ENCODE measurements at regions not wholly inside any gene's neighbourhood (a gene's known extent, or its start where the extent isn't known, plus 50 kb on each side); places are given as distances from the start of the nearest gene placed in this dataset.

- H3K27ac ChIP-seq (ENCODE audit: low read depth, low read length), result no peak overlapping the region
- H4K8ac ChIP-seq (ENCODE audit: extremely low read depth, insufficient read depth, low read length), result no peak overlapping the region
- H3K4me2 ChIP-seq (ENCODE audit: insufficient read depth in 1 of 2, low read depth in 2 of 2, low read length in 2 of 2), result no peak overlapping the region
- no peak overlapping the region for H2BK15ac ChIP-seq (ENCODE audit: low read length)
- H3K36me3 ChIP-seq (ENCODE audit: control insufficient read depth in 2 of 4, insufficient read depth in 4 of 4, low read length in 3 of 4), result no peaks in the 10 kb centered on the region
- H3K79me2 ChIP-seq (ENCODE audit: control insufficient read depth in 1 of 2, insufficient read depth in 2 of 2, low read length in 2 of 2), result no peaks in the 10 kb centered on the region
- no peak overlapping the region for H3K23ac ChIP-seq (ENCODE audit: insufficient read length)
- ChIA-PET CTCF (ENCODE audit: partially characterized antibody) (interaction anchor here (1.3 to 1.5 kb wide), 2 partner anchors 10 to 38 kb away, joined by 3 to 4 read pairs; no protein-coding TSS in a partner anchor), POLR2A (ENCODE audit: partially characterized antibody) (no interaction called here)
- H2BK20ac ChIP-seq (ENCODE audit: low read length), result no peak overlapping the region
- H2AFZ ChIP-seq (ENCODE audit: low read length), result no peak overlapping the region
- H3K27me3 ChIP-seq (replicated peaks in 1 of 4; ENCODE audit: control insufficient read depth in 3 of 4, extremely low read depth in 1 of 4, insufficient read depth in 3 of 4, low read length in 3 of 4), result 0 out of 7 replicates have a peak, but pooled peaks cover 0 to 2% (median 0%) of the 10 kb centered on the region in 4 experiments
- H3K4me1 ChIP-seq (replicated peaks in 1 of 4; ENCODE audit: control insufficient read depth in 3 of 4, insufficient read depth in 4 of 4, low read length in 3 of 4), result no peaks in the 10 kb centered on the region
- H3K18ac ChIP-seq (ENCODE audit: extremely low read depth, low read length), result no peak overlapping the region
- H4K20me1 ChIP-seq (replicated peaks in 1 of 2; ENCODE audit: control insufficient read depth in 1 of 2, insufficient read depth in 2 of 2, low read length in 2 of 2), result no peaks in the 10 kb centered on the region
- no peak overlapping the region for H3K4me3 ChIP-seq (ENCODE audit: extremely low read depth in 1 of 4, insufficient read depth in 2 of 4, low read depth in 3 of 4, low read length in 4 of 4)
- no peak overlapping the region for H3K14ac ChIP-seq (ENCODE audit: insufficient read length)
- H2BK12ac ChIP-seq (ENCODE audit: low read depth, low read length), result no peak overlapping the region
- no peak overlapping the region for H2BK5ac ChIP-seq (ENCODE audit: low read depth, low read length)
- DNase-seq (ENCODE audit: low read depth in 1 of 2, low spot score in 2 of 2), result no peak
- H3K9ac ChIP-seq (replicated peaks in 1 of 4; ENCODE audit: extremely low read depth in 1 of 4, low read depth in 3 of 4, low read length in 3 of 4), result no peak overlapping the region
- no peak overlapping the region for H3K56ac ChIP-seq (replicated peaks; ENCODE audit: insufficient read length, low read depth, low read length)
- H4K91ac ChIP-seq (replicated peaks; ENCODE audit: insufficient read length, low read length), result no peak overlapping the region
- no peak overlapping the region for H4K5ac ChIP-seq (ENCODE audit: insufficient read length, low read depth, low read length)
- H3K4ac ChIP-seq (replicated peaks; ENCODE audit: insufficient read length, low read depth, low read length), result no peak overlapping the region
- no peak overlapping the region for H2BK120ac ChIP-seq (replicated peaks; ENCODE audit: low read depth, low read length)
- H3K79me1 ChIP-seq (ENCODE audit: low read depth, low read length), result no peaks in the 10 kb centered on the region; the same call in 1 of the 2 replicates
- FAIRE-seq, result no peak
- H3K9me3 ChIP-seq (ENCODE audit: insufficient read depth in 2 of 2, low read depth in 1 of 2, low read length in 1 of 2), result no peaks in the 10 kb centered on the region
- WGBS, 2 experiments (ENCODE audit: extremely low coverage in 1 of 2, insufficient coverage in 1 of 2, insufficient read length in 1 of 2, insufficient replicate concordance in 2 of 2, low coverage in 1 of 2, low lambda C conversion rate in 2 of 2, missing lambda C conversion rate in 1 of 2), result 92% methylated on average over 7 of the region's 7 CpGs; no CpG with 5 or more reads in 1 of the 2 experiments
- H2AK5ac ChIP-seq (ENCODE audit: low read depth, low read length), result no peak overlapping the region
- H3K23me2 ChIP-seq (ENCODE audit: low read depth, low read length), result no peaks in the 10 kb centered on the region
- no peak for TF ChIP-seq POLR2AphosphoS5 (IDR thresholded peaks at IDR 0.05; ENCODE audit: low read depth, low read length)
- no peak for TF ChIP-seq KDM1A (IDR thresholded peaks at IDR 0.05; ENCODE audit: borderline replicate concordance, low read length)
- no peak for TF ChIP-seq TAF1 (IDR thresholded peaks at IDR 0.05; ENCODE audit: low read depth, low read length)
- no peak for TF ChIP-seq GABPA (IDR thresholded peaks at IDR 0.05; ENCODE audit: borderline replicate concordance, insufficient read depth, low read length)
- no peak for TF ChIP-seq YY1 (IDR thresholded peaks at IDR 0.05; ENCODE audit: low read depth, low read length)
- TF ChIP-seq, protein P1, sequence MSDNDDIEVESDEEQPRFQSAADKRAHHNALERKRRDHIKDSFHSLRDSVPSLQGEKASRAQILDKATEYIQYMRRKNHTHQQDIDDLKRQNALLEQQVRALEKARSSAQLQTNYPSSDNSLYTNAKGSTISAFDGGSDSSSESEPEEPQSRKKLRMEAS (IDR thresholded peaks at IDR 0.05), result no peak
- TF ChIP-seq NRF1 (IDR thresholded peaks at IDR 0.05; ENCODE audit: low read depth, low read length), result no peak
- no peak for TF ChIP-seq CHD2 (IDR thresholded peaks at IDR 0.05; ENCODE audit: low read length)
Measured at GRCh38 chr22:23424031-23424430, 156.1 kb downstream of the IGLL1 start.

Data from H1 (cell line).